NCI-H446 (cell line): ENCODE measurements at regions not wholly inside any gene's neighbourhood (a gene's known extent, or its start where the extent isn't known, plus 50 kb on each side); places are given as distances from the start of the nearest gene placed in this dataset.
"Not testable (repeated sequence)": the region's sequence is repeated elsewhere in the genome, so short reads cannot be mapped to it uniquely, and the experiment has no call there.

Source experiments
- DNase-seq, 2 experiments: peaks; one replicate each; lab custom pipeline; 2025; lab: John Stamatoyannopoulos, UW

DNA sequence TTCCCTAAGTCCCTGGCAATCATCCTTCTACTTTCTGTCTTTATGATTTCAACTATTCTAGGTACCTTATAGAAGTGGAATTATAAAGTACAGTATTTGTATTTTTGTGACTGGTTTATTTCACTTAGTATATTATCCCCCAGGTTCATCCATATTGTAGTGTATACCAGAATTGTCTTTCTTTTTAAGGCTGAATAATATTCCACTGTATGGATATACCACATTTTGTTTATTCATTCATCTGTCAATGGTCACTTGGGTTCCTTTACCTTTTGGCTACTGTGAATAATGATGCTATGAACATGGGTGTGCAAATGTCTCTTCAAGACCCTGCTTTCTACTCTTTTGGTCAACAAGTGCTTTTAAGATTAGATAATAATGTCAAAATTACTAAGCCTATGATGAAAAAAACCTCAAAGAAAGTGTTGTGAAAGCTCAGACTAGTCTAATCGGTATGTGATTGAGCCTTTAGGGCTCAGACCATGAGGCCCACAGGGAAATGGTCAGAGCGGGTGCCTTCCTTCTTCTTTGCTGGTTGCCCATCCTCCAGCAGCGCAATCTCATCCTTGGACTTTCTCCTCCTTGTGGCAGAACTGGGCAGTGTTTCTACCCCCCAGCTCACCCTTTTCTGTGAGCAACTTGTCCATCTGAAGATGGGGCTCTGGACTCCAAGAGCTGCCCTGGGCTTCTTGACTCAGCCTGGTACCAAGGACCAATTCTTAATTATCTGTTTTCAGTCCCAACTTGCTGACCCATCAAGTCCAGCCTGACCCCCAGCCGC is 105.4 kb downstream of the TTC8 start:
- no peak for DNase-seq

GRCh38 chr14:88931321-88932110 is 107.1 kb downstream of the TTC8 start:
- no peak for DNase-seq

GRCh38 chr14:88933191-88933590 is 108.7 kb downstream of the TTC8 start:
- peak in 1 of 2 experiments; percentile 44 for DNase-seq

GRCh38 chr14:88934351-88934806 is 109.9 kb downstream of the TTC8 start:
- no peak for DNase-seq

- DNase-seq, result no peak
Observed at GRCh38 chr14:88935083-88935482, 110.6 kb downstream of the TTC8 start.

GRCh38 chr14:88937706-88938105 is 113.3 kb downstream of the TTC8 start:
- DNase-seq, result no peak

DNA sequence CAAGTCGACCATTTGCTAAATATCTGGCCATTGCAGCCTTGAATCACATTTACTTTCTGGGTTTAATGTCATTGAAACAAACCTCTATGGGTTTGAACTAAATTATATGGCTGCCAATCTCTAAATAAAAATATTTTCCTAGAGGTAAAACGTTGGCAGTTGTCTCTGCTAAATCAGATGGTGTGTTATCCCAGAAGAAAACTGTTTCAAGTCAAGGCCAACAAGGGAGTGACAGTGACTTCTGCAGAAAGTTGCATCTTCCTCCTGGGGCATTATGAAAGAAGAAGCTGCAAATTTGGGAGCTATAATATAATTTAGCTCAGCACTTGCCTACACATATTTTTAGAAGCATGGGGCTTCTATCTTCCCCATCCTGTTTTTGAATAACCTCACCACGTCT is 116.2 kb downstream of the TTC8 start:
- no peak for DNase-seq

DNA sequence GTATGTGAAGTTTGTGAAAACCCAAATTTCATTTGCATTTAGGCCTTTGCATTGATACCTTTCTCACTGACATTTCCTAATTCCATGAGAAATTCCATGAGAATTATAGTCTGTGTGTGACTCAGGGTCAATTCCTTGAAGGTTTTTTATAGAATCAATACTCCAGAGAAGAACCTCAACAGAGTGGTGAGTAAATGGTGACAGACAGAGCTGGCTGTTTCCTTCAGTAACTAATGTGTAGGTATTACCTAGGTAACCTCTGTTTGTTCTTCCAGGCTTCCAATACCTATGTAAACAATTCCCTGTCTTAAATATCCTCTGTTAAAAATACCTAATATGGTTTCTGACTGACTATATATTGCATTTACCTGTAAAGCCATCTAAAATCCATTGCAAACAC is 117.0 kb downstream of the TTC8 start:
- no peak for DNase-seq

- DNase-seq, result no peak
Observed at GRCh38 chr14:88947646-88948598, 123.5 kb downstream of the TTC8 start.

GRCh38 chr14:88950069-88950468 is 125.6 kb downstream of the TTC8 start:
- peak in 1 of 2 experiments; percentile 21 for DNase-seq

DNA sequence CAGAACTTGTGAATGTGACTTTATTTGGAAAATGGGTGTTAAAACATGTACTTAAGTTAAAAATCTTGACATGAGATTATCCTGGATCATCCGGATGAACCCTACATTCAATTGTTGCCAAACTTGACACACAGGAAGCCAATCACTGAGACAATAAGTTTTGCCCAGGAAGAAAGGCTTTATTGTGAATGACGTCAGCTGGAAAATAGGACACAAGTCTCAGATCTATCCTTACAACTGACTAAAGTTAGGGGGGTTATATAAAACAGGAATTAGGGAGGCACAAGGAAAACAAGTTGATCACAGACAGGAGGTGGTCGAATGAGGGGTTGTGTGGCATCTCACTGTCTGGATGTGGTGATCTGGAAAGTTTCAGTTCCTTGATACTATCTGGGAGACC is 126.9 kb downstream of the TTC8 start:
- DNase-seq, result no peak

- DNase-seq, result no peak
Observed at GRCh38 chr14:88952901-88953300, 128.4 kb downstream of the TTC8 start.

- peak; percentile 87 to 97 for DNase-seq
Observed at GRCh38 chr14:88955455-88955854, 131.0 kb downstream of the TTC8 start.

DNA sequence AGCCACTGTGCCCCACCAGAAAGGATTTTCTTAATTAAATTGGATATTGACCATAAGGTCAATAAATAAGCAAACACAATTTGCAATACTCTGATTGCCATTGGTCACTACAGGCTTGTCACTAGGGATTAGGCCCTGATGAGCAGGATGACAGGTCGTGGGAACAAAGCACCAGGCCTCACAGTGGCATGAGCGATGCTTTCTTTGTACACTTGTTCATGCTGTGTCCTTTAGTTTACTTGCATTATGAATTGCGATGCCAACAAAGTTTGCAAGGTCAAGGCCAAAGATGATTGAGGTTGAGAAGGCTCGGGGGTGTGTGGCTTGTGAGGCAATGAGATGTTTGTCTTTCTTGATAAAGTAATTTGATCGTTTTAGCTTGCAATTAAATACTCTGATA is 136.0 kb downstream of the TTC8 start:
- no peak for DNase-seq

GRCh38 chr14:88961214-88961613 is 136.8 kb downstream of the TTC8 start:
- DNase-seq, result no peak

- no peak for DNase-seq
Observed at GRCh38 chr14:88962356-88962755, 137.9 kb downstream of the TTC8 start.

DNA sequence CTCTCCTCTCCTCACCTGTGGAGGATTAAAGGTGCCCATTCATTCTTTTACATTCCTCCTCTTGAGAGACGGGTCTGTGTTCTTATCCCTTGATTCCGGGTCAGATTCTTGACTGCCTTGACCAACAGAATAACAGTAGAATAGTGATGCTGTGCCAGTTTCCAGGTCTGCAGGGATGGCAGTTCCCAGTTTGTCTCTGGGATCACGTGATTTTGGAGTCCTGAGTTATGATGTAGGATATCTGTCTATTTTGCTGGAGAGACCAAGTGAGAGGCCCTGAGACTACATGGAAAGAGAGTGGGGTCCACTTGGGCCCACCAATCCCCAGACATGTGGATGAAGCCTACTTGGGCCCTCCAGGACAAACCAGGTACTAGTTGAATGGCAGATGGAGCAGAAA is 142.8 kb downstream of the TTC8 start:
- DNase-seq, result no peak

GRCh38 chr14:88975043-88975830 is 150.8 kb downstream of the TTC8 start:
- DNase-seq, result peak; percentile 39 to 84

GRCh38 chr14:88975926-88976325 is 151.5 kb downstream of the TTC8 start:
- DNase-seq, result no peak

GRCh38 chr14:88980907-88981306 is 156.5 kb downstream of the TTC8 start:
- DNase-seq, result not testable (repeated sequence)

DNA sequence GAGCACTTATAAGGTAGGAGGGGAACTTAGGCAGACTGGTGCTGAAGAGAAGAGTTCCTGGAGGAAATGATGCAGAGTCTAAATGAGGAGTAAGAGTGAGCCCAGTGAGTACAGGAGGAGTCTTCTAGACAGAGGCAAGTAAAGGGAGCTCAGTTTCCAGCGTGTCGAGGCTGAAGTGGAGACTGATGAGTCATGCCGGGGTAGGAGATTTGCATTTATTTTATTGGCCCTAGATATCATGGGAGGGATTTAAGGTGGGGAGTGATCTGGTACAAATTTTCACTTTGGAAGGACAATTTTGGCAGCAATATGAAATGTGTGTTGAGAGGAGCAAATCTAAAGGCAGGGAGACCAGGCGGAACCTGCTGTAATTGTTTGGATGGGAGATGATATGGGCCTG is 157.5 kb downstream of the TTC8 start:
- no peak for DNase-seq
